ENCODE measurements at regions not wholly inside any gene's neighbourhood (a gene's known extent, or its start where the extent isn't known, plus 50 kb on each side); places are given as distances from the start of the nearest gene placed in this dataset.
A peak's percentile ranks its signal among the peaks of the same experiment; 100 is the strongest.

DNA sequence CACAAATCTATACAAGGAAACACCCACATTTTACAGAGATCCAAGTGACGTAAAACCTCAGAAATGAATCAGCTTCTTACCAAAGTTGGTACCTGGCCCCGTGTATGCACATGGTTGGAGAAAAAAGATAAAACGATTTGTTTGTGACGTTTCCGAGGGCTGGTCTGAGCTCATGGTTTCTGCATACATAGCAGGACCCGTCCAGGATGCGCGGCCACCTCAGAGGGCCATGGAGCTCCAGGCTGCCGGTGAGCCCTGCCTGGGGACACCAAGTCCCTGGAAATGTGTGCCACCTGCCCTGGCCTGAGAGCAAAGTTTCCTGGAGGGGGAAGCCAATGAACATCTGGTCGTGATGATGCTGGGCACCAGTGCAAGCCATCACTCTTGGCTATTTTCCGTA is 402.6 kb upstream of the MKI67 start:
- no peak for DNase-seq (ENCODE audit: low spot score)

DNA sequence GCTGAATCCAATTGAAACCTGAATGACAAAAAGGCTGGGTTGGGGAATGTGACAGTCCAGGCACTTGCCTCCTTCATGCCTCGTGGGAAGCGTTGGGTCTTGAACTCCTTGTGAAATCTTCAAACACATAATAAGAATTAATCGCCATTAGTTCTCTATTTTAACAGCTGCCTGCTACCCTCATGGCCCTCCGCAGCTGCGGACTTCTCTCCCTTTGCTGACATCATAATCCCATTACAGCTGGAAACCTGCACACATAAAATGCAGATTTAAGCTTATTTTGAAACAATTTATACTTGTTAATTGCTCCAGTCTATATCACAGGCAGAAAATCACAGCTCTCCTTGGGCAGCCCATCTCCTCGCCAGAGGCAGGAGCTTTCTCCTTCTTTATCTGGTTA is 403.0 kb upstream of the MKI67 start:
- no peak for DNase-seq (ENCODE audit: low spot score)

- peak; percentile 4 for DNase-seq (ENCODE audit: low spot score)
These were observed 404.1 kb upstream of the MKI67 start for GRCh38 chr10:128530301-128530700.

GRCh38 chr10:128530946-128531345 is 404.7 kb upstream of the MKI67 start:
- no peak for DNase-seq (ENCODE audit: low spot score)

DNA sequence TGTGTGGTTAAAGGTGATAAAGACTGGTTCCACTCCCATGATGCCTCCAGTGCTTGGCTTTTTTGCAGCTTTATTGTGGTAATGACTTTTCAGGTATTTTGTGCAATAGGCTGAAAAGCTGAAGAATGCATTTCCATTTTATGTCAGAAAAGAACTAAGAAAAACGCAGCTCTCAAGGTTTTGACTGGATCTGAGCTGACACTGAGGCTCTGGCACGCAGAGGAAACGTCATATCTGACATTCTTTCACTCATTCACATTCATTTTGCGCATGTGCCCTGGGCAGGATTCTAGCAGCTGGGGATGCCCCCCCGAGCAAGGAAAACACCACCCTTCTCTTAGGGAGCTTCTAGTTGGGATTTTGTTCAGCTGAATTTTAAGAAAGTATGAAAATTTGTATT is 408.5 kb upstream of the MKI67 start:
- DNase-seq (ENCODE audit: low spot score): no peak

DNA sequence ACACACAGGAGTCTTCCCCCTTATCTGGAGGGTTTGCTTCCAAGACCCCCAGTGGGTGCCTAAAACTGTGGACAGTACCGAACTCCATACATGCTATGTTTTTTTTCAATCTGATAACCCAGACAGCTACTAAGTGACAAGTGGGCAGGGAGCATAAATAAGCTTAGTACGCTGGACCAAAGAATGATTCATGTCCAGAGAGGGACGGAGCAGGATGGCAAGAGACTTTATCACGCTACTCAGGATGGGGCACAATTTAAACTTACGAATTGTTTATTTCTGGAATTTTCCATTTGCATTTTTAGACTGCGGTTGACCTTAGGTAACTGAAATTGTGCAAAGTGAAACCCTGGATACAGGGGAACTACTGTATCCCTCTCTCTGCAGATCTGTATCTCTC is 410.0 kb upstream of the MKI67 start:
- DNase-seq (ENCODE audit: low spot score): no peak

DNA sequence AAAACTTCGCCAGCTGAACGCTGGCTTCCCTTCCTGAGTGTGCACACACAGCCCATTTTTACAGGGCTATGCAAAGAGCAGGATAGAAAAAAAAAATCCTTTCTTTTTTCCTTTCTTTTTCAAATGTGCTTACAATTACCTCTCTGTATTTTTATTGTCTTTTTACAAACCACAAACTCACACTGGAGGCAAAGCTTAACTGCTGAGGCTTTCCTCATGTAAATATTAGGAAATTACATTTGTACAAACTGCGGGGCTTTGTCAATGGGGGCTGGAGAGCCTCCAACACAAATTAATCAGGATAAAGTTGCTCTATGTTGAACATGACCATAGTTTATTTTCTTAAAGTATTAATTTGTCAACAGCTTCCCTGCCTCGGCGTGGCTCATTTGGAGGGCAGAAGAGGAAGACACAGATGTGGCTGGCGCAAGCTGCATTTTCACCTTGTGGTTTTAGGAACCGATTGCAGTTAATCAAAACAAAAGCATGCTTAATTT is 411.7 kb upstream of the MKI67 start:
- no peak for DNase-seq (ENCODE audit: low spot score)

DNA sequence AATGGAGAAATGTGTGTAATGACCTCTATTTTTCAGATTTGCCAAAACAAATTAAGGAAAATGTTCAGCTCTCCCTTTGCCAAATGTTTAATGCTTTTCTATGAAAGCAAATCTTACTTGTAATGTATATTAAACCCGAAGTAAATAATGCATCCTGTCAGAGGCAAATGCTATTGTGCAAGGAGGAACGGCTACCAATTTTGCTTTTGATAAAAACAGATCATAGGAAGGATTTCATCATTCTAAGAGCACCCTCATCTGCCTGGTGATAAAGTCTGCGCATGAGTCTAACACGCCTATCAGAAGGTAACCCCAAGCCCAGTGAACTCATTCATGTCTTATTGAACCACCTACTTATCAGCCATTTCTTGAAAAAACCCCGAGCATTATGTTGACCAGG is 412.4 kb upstream of the MKI67 start:
- DNase-seq (ENCODE audit: low spot score): no peak

- no peak for DNase-seq (ENCODE audit: low spot score)
These were observed 413.4 kb upstream of the MKI67 start for GRCh38 chr10:128539510-128540127.

- no peak for DNase-seq (ENCODE audit: low spot score)
These were observed 414.0 kb upstream of the MKI67 start for GRCh38 chr10:128540128-128540762.

DNA sequence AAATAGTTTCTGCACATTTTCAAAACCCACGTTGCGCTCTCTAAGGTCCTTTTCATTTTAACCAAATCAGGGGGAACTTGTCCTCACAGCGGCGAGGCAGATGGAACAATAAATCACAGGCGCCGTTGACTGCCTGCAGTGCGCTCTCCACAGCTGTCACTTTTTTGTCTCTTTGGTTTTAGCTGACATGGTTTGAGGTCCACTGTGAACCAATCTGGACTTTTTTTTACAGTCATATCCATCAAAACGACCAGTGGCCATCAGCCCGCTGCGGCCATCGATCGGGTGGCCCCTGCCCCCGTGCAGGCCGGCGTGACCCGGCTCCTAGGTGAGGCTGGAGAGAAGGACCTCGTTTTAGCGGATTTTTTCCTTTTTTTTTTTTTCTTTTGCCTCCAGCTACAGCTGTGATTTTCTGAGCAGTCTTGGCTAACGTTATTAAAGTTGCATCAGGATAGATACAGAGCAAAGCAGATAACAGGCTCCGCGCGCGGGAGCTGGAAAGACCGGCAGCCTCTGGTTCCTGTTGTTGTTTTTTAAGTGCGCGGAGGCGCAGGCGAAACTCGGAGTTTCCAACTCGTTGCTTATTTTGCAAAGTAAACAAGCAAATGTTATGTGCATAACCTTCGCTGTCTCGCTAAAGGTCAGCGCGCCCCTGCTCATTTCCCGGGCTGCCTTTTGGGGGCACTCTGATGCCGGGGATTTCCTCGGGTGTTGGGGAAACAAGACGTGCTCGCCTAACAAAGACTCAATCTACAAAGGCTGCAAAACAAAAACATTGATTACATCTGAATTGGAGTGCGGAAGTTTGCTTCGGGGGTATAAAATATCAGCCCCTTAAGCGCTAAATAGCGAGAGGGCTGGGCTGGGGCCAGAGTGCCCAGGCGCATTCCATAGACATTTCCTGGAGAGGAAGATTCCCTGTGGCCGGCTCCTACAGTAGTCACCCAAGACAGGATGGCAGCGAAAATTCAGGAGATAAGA is 414.8 kb upstream of the MKI67 start:
- no peak for DNase-seq (ENCODE audit: low spot score)

DNA sequence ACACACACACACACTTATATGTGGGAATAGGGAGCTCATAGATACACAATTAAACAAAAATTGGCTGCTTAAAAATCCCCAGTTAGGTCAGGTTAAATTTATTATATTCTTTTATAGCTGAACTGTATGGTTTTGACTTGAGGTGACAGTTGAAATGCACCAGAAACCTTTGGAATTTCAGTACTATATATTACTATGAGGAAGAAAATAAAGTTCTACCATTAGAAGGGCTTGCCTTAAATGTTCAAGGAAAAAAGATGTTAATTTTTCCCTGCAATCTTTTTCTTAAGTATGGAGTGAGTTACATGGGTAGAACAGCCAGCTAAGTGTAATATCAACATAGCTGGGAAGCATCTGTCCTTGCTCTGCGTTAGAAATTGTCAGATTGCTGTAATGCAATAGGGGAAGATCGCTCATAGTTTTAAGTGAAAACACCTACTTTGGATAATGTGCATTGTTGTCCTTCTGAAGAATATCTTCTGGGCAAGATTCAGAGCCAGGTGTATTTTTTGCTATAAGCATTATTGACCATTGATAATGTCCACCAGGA is 415.8 kb upstream of the MKI67 start:
- no peak for DNase-seq (ENCODE audit: low spot score)

DNA sequence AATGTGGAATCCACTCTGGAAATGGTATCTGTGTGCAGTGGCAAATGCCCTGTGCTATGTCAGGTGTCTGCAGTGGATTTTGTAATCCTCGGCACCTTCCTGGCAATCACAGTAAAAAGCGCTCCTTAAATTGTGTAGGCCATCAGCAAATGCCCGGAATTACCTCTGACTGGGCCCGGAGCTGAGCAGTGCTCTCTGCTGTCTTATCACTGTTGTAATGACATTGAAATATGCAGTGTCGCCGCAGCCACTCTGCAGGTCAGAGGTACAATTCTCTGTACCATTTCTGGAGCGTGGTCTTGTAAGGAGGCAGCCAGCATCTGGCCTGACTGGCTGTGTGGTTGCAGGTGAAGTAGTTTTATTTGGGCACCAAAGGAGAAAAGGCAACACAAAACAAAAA is 416.4 kb upstream of the MKI67 start:
- no peak for DNase-seq (ENCODE audit: low spot score)

DNA sequence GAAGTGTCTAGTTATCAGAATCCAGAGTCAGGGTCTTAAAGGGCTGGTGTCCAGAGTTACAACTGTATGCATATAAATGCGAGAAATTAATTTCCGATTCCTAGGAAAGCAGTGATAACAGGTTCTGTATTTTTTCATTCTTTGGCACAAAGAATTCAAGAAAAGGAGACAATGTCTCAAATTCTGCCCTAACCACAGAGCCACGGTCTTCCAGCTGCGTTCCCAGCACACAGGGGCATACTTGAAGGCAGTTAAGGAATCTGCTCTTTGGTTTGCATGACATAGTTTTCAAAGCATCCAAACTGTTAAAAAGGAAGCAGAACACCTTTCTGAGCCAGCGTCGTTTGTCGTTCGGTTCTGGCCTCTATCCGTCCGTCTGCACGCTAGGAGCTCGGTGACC is 416.9 kb upstream of the MKI67 start:
- no peak for DNase-seq (ENCODE audit: low spot score)

- DNase-seq (ENCODE audit: low spot score): no peak
These were observed 419.0 kb upstream of the MKI67 start for GRCh38 chr10:128545216-128545615.

- no peak for DNase-seq (ENCODE audit: low spot score)
These were observed 420.5 kb upstream of the MKI67 start for GRCh38 chr10:128546651-128547165.

DNA sequence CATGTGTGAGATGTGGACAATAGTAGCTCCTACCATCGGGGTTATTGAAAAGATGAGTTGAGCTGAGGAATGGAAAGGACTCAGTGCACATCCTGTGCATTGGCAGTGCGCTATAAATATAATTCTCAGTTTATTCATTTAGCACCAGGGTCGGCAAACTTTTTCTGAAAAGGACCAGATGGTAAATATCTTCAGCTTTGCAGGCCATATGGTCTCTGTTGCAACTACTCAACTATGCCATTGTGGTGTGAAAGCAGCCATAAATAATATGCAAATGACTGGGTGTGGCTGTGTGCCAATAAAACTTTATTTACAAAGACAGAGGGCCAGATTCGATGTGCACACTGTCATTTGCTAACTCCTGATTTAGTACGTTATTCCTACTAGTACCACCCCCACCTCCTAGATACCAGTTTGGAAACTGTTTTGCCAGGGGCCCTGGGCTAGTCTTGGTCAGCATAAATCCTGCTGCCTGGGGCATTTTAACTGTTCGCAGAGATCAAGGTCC is 422.9 kb upstream of the MKI67 start:
- DNase-seq (ENCODE audit: low spot score): no peak

GRCh38 chr10:128550045-128550444 is 423.8 kb upstream of the MKI67 start:
- no peak for DNase-seq (ENCODE audit: low spot score)

DNA sequence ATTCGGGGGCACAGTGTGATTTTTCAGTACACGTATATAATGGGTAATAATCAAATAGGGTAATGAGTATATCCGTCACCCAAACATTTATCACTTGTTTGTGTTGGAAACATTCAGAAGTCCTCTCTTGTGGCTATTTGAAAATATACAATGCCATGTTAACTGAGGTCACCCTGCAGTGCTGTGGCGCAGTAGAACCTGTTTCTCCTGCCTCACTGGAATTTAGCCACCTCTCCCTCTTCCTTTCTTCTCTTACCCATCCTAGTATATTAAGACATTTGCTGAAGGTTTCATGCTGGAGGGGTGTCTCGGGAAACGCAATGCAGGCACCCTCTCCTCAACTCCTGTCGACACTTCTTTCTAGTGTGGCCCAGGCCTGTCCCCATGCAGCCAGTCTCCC is 425.3 kb upstream of the MKI67 start:
- no peak for DNase-seq (ENCODE audit: low spot score)

DNA sequence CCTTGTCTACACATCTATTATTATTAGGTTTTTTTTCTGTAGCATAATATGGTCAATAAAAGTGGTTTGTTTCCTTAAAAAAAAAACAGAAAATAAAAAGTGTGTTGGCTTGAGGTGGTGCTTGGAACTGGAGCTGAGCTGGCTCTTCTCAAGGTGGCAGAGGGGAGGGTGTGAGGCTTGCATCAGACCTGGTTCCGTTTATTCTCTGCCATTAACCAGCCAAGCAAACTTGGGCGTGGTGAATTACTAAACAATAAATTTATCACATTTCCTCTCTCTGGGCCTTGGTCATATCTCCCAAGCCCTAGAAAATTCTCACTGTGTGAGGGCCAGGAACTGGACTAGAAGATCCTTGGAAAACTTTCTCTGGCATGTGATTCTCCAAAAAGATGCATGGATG is 427.5 kb upstream of the MKI67 start:
- no peak for DNase-seq (ENCODE audit: low spot score)

DNA sequence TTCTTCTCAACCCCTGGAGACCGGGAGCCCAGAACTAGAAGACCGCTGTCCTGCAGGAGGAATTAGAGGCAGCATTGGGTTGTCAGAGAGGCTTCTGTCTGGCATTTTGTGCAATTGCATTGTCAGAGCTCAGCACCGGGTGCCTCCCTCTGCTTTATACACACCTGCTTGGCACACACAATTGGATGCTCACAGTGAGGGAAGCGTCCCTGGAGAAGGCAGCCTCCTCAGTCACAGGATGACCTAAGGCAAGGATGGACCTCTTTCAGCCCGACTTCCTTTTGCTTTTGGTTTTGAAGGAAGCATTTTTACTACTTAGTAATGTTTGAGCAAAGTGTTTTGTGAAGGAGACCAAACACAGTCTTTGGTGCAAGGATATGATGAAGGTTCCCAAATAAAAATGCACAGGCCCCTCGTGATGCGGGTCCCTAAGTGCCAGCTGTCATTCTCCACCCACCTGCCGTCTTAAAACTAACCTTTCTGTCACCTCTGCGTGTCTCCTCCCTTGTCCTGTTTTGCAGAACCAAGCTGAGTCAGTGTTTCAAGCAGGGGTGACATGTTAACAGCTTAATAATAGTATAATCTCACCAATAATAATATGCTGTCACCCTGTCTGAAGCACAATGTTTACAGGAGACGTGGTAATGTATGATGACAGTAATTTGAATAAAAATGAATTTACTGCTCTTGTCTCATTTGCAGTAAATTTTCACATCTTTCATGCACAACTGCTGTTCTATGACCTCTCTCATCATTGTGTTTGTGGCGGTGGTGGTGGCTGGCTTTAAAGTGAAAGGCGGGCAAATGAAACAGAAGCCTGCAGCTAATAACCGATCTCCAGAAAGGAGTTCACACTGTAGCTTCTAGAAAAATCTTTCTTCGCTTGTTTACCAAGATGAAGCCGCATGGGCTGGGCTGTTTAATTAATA is 430.2 kb upstream of the MKI67 start:
- DNase-seq (ENCODE audit: low spot score): no peak

All from SW480 (cell line).